Stimulated activated CD4-positive, alpha-beta T cell treated with anti-CD3 and anti-CD28 coated beads, Interleukin-1b, Interleukin-23, amount 100 ng/mL, for 4 hours (primary cell): ENCODE measurements at regions not wholly inside any gene's neighbourhood (a gene's known extent, or its start where the extent isn't known, plus 50 kb on each side); places are given as distances from the start of the nearest gene placed in this dataset.
"Not testable (repeated sequence)": the region's sequence is repeated elsewhere in the genome, so short reads cannot be mapped to it uniquely, and the experiment has no call there.

Source experiments
- DNase-seq, 2 donors: peaks; one replicate each; pipeline ENCODE4 v3.0.0-alpha.2; 2020; ENCODE audit warnings: low read depth in 2 of 2

DNA sequence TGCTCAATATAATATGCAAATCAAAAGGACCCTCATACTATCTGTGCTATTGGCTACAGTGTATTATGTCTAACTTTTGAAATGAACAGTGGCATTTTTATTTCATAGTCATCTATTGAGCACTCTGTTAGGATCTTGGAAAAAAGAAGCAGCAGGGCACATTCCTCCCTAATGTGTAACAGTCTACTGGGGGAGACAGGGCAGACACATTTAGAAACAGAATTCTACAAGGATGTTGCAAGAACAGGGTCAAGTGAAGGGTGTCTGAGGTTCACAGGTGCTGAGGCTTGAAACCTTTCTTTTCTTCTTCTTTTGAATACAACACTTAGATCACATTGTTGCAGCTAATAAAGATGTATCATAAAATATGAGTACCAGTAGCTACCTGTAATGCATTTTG lies 129.7 kb upstream of the SLC4A4 start:
- no peak for DNase-seq

DNA sequence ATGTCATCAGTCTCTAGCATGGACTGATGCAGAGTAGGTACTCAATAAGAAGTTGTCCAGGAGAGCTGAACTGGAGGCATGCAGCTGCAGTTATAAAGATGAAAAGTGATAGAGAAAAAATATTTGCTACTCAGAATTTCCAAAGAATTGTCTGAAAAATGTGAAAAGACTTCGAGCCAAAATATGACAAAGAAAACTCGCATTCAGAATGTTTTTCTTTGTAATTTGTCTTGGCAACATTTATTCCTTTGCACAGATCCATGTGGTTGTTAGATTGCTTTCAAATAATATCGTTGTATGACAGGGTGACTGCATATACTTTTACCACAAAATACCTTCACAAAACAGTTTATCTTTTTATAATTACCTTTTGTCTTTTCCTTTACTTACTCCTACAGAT lies 128.0 kb upstream of the SLC4A4 start:
- no peak for DNase-seq

DNA sequence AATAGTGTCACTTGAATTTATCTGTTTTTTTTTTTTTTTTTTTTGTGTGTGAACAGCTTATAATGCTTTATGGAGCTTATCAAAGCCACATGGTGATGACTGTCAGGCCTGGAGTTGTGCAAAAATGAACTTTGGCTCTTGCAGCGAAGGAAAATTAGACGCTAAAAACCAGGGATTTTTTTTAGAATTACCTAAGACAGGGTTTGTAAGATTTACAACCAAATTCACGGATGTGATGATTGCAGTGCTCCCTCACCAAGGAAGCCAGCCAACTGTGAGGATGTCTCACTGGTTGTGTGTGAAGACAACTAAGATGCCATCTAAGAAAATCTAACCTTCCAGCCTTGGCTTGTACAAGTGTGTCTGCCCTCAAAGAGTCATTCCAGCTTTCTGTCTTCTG lies 127.1 kb upstream of the SLC4A4 start:
- no peak for DNase-seq

DNA sequence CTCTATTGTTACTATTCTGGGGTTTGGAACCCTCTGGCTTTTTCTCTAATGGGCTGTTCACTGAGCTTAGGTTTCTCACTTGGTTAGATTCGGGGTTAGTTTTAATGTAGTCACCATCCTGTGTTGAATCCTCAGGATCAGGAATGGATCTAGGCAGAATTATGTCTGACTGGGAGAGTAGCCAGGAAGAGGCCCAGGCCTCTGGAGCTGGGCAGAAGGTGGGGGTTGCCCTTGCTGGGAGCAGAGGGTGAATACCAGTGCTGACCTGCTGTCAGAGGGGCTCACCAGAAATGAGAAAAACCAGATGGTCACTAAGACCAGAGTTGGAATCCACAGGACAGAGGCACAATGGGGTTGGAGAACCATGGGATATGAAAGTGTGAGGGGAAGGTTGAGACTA lies 126.6 kb upstream of the SLC4A4 start:
- no peak for DNase-seq

DNA sequence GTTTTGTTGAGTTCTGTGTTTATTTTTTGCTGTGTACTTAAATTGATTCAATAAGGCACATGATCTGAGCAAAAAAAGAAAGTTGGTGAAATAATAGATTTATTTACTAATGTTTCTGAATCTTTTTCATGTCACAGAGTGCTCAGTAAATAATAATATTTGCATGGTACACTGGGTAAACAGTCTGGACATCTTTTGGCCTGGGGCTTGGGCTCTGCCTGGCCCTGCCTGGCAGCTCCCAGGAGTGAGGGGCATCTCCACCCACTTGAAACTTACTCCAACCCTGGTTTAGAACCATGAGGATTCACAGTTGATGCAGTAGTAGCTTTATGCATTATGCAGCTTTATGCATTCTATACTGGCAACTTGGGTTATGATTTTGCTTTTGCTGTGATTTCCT lies 124.2 kb upstream of the SLC4A4 start:
- no peak for DNase-seq

DNA sequence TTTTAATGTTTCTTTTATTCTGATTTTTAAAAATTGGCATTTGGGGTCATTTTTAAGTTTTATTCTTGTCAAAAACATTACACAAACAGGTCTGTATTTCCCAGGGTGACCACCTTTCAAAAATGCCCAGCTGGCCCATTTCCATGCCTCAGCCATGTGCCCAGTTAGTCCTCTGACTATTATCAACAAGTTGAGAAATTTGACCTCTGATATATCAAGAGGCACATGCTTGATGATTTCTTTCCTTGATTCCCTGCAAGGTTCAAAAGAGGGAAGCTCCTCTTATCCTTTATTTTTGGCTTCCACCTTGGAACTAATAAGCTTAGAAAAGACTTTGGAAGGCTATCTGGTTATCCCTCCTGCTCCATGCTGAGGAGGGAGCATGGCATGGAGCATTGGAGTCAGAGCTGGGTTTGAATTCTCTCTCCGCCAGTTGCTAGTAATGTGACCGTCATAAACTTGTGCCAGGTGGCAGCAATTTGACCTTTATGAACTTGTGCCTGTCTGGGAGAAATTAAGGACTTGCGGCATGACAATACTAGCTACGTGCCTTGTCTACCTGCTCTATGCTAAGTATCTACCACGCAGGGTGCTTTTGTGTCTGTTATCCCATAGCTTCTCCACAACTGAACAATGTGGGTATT lies 122.4 kb upstream of the SLC4A4 start:
- DNase-seq: no peak

- DNase-seq: no peak
Observed at GRCh38 chr4:71217688-71218087, 121.1 kb upstream of the SLC4A4 start.

GRCh38 chr4:71220848-71221247 lies 118.0 kb upstream of the SLC4A4 start:
- not testable (repeated sequence) for DNase-seq

DNA sequence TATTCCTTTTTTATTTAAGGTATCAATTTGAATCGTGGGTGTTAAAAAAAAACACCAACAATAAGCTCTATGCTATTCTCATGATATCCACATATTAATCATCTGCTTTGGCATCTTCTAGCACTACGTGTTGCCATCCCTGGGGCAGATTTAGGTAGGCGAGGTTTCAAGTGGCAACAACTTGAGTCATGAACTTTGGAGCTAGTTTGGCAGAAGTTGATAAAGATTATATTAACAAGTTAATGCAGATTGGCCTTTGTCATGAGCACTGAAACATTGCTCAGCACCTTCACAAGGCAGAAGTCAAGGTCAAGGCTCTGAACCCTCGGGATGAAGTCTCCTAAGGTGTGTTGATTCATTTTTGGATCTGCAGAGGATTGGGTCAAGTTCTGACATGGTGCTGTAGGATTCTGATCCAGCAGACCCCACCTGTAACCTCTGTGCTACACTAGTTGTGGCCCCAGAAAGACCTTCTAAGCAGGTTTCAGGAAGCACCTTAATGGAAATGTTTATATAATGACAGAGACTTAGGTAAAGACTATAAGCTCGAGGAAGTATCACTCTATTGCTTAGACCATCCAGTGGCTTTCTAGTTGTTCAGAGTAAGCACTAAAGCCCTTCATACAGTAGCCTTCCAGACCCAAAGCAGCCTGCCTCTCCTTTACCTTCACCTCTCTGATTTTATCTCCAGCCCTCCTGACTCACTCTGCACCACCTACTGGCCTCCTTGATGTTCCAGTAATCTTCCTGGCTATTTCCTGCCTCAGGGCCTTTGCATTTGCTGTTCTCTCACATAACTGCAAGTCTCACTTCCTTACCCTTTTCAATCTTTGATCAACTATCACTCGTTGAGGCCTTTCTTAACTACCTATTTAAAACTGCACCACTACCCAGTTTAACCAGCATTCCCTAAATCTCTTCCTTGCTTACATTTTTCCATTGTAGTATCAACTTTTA lies 117.0 kb upstream of the SLC4A4 start:
- DNase-seq: no peak

DNA sequence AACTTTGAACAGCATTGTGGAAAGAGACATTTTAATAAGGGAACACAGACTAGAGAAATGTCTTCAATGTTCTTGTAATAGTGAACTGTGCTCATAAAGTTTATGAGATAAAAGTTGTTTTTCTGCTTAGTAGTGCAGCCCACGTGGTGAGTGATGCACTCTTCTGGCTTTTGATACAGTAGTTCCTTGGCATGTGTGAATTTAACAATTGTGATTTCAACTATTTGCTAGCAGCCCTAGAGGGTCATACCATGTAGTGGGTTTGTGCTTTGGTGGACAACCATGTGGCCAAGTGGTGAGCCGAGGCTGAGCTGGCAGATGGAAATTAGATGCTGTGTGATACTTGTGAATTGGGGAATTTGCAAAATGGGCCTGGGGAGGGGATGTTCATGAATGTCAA lies 116.2 kb upstream of the SLC4A4 start:
- no peak for DNase-seq

DNA sequence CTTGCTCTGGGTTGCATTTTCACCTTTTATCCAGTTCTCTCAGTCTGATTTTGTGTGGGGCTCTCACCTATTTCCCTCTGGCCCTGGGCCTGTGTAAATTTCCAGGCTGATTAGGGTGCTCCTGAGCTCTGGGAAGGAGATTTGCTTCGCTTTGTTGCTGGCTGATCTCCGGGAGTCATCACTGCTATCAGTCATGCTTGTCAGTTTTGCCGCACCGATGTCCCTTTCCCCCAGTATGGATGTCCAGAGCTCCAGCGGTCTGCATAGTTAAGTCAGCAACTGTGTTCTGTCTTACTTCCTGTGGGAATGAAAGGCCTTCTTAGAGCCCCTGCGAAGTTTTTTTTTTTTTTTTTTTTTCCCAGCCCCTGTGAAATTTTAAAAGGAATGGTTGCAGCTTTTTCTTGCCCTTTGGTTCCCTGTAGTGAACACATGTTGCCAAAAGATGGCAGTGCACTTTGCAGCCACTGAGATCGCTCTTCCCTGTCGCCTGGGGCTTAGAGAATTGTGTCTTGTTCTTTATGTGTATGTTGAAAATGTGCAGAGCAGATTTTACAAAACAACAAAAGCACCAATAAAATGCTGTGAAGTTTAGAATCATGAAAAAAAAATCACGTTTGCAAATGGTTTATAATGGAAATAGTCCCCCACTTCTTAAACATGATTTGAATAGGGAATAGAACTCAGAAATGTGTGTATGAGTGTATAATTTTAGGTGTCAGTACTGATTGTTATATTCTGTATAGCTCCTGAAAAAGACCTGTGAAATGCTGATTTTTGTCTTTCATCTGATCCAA lies 109.1 kb upstream of the SLC4A4 start:
- DNase-seq: no peak

- no peak for DNase-seq
Observed at GRCh38 chr4:71230271-71231128, 108.3 kb upstream of the SLC4A4 start.

DNA sequence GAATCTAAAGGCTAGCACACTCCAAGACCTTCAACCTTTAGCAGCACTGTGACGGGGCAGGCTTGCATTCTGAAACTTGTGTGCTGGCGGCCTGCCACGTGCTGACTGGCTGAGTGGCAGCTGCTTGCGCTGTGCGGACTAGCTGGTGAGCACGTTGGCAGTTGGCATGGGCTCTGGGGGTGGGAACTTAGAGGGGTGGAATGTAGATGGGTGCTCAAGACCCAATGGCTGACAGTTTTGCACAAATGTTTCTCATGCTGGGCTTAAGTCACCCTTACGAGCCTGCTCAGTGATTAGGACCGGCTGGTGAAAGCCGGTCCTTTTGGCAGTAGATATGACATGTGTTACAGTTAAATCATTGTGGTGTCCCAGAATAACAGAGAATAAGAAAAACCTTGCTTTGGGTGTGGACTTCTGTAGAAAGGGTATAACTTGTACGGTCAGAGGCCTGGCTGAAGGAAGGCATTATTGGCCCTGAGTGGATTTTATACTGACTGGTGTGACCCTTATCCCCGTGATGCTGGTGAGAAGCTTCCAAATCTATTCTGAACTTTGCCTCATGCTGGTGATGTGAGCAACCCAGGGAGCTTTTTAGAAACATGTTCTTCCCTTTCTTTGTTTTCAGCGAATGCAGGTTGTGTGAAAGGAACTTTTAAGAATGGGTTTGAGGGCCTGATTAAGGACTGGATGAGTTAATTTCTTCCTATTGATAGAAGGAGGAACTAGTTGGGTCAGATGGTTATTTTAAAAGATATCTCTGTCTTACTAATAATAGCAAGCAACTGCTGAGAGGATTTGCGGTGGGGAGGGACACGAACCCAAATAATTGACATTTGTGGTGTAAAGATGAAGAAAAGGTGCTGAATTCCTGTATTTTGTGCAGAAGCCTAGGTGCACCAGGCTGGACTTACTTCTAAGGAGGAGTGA lies 107.4 kb upstream of the SLC4A4 start:
- DNase-seq: no peak

GRCh38 chr4:71232056-71232430 lies 106.8 kb upstream of the SLC4A4 start:
- no peak for DNase-seq

- no peak for DNase-seq
Observed at GRCh38 chr4:71232846-71233245, 106.0 kb upstream of the SLC4A4 start.

DNA sequence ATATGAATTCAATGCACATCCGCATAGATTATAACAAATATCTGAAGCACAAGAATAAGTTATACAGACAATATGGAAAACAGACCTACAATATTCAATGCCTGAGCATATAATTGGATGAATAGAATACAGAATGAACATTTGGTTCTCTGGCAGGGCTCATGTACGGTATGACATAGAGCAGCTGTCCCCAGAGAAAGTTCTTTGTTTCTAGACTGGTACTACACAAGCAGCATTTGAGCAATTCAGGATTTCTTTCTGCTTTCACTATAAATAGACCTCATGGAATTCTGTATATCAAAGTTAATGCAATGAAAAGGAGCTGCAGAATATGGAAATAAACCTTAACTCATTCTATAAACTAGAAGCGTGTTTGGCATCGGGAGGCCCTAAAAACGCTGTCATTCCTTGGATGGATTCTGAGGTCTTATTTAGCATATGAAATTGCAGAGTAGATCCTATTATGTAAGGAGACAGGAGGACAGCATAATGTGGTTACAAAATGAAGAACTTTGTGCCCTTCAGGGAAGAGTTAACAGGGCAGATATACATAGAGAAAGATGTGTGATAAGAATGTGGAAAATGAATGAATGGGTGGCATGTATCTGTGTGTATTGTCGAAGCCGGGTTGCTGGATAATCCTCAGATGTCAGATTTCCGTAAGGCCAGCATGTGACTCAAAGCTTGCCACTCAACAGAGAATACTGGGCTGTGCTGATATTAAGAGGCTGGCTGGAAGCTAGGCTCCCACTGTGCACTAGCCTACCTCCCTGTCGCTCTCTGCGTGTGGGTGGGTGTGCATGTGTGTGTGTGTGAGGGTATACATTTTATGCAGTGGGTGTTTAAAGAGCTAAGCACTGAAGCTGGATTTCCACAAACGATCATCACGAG lies 103.3 kb upstream of the SLC4A4 start:
- no peak for DNase-seq

GRCh38 chr4:71236226-71236625 lies 102.6 kb upstream of the SLC4A4 start:
- no peak for DNase-seq

GRCh38 chr4:71237641-71238040 lies 101.2 kb upstream of the SLC4A4 start:
- no peak for DNase-seq

GRCh38 chr4:71239365-71239764 lies 99.5 kb upstream of the SLC4A4 start:
- DNase-seq: no peak
